HG03135 (cell line): ENCODE measurements at regions not wholly inside any gene's neighbourhood (a gene's known extent, or its start where the extent isn't known, plus 50 kb on each side); places are given as distances from the start of the nearest gene placed in this dataset.

Experiments used
- ATAC-seq: cut with Tn5 transposase; IDR thresholded peaks from one replicate; pipeline ENCODE4 v1.9.1; 2021; ENCODE audit warnings: mild to moderate bottlenecking, moderate library complexity; ENCODE audit not compliant: unreplicated experiment

DNA sequence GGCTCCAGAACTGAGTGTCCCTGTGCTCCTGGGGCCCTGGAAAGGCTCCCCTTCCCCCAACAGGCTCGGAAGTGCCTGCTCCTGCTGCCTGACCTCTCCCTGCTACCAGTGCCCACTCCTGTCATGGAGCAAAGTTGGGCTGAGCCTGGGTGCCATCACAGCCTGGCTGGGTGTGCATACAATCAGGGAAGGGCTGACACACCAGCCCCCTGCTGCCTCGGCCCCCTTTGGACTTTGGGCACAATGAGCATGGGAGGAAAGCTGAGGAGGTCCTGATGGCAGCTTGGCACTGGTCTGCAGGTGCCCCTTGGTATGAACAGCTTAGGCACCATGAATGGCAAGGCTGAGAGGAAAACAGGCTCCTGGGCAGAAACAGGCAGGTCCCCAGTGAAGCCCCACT, 405.0 kb downstream of the PID1 start:
- ATAC-seq: no peak

DNA sequence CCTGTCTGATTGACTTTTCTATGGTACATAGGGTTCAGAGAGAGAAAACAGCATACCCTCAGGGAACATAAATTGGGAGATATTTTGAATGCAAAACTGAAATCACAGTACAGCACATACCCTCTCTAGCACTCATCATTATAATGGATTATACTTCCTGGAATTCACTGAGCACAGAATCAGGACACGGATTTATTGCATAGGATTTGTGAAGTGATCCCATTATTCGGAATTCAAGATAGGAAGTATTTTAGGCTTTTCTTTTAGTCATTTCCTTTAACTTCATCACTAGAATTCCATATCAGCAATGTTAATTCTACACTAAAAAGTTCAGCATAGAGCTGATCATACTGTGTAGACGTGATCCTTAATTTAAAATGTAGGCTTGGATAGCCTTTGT, 407.0 kb downstream of the PID1 start:
- no peak for ATAC-seq

DNA sequence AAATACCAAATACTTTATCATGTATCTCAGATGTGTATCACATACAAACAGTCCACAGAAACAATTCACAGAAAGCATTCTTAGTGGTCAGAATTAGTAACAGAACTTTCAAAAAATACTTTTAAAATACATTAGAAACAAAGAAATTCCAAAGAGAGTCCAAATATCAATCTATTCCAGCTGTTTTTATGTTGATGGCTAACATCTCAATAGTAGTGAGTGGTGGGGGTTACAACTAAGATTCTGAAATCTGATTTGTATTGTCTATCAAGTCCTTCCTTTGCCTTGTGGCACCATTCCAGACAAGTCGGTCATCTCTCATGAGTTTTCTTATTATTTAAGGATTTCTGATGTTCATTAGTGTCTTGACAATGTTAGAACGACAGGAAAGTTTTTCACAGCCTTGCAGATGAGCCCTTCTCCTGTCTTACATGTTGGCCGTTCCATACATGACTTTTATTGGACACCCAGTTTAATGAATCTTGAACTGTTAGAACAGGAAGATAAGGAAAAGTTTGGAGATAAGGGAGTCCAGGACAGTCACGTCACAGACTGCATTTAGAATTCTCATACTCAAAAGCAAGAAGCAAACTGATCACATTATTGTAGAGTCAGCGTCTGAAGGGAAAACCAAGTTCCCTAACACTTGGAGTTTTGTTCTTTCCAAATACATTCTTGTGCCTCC, 410.3 kb downstream of the PID1 start:
- ATAC-seq: no peak

DNA sequence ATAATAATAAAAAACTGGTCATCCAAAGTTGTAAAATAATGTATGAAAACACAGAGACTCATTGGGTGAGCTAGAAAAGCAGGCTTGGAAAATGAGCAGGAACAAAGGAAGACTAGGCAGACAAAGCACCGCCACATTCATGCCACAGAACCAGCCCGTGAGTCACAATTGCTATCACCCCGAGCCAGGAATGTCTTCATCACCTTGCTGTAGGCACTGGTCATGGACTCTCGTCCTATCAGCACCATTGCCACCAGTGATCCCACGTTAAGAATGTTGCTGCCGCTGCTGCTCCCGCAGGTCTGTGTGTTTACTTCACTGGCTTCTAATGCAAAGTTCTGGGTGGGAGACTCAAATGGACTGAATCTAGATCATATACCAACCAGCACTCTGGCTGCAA, 417.9 kb downstream of the PID1 start:
- ATAC-seq: no peak

DNA sequence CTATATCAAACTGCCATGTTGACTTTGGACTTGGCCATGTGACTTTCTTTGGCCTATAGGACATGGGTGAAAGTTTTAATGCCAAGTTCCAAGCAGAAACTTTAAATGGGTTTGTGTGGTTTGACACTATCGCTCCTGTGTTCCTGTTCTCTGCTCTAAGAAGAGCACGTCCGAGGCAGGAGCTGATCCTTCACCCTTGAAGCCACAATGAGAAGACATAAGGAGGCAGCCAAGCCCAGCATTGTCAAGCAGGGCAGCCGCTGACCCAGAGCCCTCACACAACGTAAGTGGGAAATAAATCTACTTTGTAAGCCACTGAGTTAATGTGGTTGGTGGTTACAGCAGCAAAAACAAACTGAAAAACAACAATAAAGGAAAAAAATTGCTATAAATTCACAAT, 422.4 kb downstream of the PID1 start:
- ATAC-seq: no peak

DNA sequence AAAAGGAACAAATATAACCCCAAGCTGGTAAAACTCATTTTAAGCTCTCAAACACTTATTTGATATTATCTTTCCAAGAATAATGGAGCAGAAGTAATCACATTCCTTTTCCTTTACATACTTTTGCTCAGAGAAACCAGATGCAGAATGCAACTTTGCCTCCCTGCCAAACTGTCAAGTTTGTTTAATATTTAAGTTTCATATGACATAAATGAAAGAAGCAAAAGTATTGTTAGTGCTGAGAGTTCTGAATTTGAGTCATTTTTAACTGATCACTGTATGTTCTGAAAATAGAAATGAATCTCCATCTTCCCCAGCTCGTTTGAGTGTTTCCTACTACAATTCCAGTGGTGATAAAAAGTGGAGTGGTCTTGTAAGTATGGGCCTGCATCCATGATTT, 423.4 kb downstream of the PID1 start:
- ATAC-seq: no peak

DNA sequence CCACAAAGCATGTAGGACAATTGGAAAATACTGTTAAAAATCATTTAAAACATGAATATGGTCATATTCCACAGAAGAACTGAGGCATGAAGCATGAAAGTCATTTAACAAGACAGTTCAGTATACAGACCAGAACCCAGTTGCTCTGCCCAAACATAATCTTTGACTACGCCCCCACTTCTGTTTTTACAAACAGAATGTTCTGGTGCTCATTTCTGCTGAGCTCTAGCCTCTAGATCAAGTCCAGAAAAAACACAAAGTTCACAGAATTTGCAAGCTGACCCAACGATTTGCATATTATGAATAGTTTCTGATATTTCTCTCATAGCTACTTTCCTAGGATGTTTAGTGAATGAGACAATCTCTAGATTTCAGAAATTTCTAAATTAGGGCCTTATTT, 424.9 kb downstream of the PID1 start:
- ATAC-seq: no peak

DNA sequence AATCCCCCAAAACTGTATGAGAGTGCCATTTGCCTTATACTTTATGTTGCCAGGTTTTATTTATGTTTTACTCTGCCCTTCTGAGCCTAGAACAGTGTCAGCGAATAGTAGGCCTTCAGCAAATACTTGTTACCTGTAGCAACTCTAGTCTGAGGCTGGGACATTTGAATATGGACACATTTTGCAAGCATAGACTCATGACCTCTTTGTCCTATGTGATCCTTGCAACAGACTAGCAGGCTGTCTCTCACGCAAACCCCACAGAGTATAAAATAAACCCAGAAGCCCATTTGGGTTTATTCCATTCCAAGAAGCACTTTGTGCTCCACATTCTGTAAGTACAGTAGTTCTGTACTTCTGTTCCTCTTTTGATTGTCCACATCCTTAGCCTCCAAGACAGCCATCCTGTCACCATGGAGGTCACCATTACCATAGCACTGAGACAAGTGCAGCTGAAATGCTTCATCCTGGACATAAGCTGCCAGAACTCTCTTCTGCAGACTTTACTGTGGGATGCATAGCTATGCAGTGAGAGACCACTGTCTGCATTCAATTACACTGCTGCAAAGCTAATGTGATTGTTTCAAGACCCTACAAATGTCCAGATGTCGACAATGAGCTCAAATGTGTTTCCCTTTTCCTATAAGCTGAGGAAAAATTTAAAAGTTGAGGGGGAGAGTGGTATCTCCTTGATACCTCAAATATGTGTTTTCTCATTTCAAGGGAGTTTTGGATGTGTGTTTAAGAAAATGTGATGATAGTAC, 425.7 kb downstream of the PID1 start:
- ATAC-seq: no peak

DNA sequence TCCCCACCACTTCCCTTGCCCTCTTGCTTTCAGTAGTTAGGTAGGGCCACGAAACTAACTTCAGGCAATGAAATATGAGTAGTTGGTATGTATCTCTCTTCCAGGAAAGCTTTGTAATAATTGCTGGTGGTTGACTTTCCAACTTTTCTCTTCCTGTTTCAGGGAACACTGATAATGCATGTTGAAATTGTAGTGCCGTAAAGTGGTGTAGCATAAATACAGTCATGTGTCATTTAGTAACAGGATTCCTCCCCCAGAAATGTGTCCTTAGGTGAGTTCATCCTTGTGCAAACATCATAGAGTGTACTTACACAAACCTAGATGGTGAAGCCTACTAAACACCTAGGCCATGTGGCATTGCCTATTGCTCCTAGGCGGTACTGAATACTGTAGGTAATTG, 429.2 kb downstream of the PID1 start:
- no peak for ATAC-seq

DNA sequence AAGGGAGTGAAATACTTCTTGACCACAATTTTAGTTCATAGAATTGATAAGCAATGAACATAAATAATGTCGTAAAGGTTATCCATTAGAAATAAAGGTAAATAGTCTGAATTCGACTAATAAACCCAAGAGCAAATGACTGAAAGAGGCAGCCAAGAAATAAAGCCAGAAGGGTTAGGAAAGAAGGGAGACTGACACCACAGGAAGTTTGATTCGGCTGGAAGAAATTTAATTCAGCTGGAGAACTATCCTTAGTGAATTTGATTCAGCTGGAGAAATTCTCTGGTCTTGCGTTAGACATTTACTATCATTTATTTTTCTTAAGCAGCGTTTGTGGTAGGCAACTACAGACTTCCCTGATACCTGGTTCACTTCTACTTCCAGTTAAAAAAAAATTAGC, 429.6 kb downstream of the PID1 start:
- ATAC-seq: no peak

DNA sequence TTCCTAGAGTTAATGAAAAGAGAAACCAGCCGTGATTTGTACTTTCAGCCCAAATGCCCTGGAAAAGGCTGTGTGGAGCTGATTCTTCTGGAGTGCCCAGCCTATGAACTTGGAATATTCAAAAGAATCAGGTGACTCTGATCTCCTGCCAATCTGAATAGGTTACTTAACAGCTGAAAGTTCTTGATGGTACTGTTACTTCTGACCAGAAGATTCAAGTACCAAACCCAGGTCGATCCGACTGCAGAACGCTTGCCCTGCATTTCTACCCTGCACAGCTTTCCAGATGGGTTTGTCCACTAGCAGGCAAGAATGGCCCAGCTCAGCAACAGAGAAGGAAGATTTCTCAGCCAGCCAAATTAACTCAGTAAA, 430.4 kb downstream of the PID1 start:
- ATAC-seq: no peak

DNA sequence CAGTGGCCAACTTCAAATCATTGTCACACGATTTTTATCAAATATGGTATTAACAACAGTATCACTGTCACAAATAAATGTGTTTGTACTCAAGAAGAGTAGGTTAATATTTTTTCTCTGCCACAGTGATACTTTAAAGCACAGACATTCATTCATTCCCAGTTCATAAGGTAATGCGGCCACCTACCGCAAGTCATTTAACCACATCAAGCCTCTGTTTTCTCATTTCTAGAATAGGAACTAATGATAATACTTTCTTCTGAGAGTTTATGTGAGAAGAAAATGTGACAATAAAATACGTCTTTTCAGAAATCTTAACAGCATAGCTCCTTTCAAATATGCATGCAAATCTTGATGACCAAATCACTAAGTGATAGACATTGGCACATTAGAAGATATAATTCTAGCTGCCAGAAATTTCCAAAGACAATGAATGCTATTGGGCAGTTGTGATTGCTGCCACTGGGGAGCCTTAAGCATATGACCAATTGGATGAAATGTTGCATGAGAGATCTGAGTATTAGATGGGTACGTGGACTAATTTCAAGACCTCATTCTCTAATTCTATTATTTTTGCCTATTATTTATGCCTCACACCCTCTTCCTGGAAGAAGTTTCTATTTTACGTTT, 430.9 kb downstream of the PID1 start:
- no peak for ATAC-seq

DNA sequence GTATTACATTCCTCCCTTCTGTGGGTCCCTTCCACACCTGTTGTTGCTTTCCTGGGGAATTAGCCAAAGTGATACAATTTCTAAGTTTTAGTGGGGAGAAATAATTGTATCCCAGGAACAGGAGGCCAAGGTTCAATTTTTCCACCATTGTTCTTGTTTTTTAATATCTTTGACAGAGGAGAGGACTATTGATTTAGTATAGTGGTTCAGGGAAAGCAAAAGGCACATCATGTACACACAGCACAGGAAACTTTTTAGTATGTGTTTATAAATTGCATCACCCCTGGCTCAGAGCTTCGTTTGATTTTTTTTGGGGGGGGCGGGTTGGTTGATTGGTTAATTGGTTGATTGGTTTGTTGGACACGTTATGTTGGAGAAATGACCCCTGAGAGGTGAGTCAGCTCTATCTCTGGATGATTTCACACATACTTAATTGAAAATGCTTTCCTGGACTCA, 431.6 kb downstream of the PID1 start:
- ATAC-seq: no peak

DNA sequence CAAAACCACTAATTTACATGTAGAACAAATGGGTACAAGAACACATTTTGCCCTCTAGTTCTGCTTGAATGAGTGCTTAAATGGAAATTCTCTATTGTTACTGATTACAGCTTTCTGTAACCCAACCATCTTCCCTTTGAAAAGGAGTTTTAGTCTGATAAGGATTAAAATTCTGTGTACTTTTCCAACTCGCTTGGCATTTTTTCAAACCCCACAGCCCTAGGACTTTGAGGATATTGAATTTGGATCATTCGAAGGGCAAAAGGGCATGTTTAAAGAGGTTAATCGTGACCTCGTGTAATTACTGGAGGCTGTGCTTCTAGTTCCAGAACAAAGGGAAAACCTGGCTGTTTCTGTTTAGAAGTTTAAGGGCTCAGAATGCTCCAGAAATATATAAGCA, 432.3 kb downstream of the PID1 start:
- no peak for ATAC-seq

DNA sequence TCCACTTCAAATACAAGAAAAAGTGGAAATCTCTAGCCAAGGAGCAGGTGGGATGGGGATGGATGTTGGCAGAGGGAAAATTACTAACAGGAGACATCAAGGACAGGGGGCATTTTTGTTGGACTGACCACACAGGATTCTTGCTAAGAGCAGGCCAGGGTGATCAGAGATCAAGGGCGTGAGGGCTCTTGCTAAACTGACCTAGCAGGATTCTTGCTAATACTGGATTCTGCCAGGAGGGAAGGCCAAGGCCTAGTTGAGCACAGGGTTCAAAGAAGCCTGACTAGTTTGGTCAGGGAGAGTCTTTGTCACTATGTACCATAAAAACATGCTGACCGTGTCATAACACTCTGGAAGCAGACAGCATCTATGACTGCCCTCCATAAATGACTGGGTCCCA, 442.7 kb downstream of the PID1 start:
- ATAC-seq: no peak

DNA sequence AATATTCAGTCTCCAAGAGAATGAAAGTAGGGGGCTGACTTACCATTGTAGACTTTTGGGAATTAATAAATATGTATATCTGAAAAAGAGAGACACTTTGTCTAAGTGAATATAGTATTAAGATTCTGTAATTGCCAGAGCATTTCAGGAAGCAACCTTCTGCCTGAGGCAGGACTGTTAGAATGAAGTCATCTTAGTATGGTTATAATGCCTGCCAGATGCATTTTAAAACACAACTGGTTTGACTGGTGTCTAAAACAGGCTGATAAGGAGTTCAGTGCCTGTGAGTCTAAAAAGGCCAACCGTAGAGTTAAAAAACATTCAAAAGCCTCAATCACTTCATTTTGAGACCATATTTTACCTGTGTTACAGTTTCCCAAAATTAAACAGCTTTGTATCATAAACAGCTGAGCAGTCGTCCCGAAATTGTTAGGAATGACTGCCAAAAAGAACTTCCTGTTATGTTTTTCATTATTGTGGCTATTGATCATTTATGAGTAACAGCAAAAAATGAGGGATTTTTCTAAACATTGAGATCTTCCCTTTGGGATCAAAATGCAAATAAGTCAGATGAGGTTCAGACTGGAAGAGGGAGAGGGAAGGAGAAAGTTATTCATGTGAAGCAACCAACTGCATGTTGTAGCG, 443.9 kb downstream of the PID1 start:
- ATAC-seq: no peak

DNA sequence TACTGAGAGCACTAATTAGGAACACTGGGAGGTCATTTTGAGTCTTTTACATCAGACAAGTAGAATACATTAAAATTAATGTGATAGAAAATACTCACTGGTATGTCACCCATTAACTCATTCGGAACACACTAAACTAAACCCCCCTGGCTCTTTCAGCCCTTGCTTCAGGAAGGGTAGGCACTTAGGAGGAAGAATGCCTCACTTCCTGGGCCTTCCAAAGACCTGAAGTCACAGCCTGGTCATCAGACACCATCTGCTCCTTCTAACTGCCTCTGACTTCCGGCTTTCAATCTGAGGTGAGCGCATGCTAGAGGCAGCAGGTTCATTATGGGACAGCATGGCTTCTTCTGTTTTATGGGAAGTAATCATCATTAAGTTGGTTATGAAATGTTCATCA, 451.4 kb downstream of the PID1 start:
- no peak for ATAC-seq

DNA sequence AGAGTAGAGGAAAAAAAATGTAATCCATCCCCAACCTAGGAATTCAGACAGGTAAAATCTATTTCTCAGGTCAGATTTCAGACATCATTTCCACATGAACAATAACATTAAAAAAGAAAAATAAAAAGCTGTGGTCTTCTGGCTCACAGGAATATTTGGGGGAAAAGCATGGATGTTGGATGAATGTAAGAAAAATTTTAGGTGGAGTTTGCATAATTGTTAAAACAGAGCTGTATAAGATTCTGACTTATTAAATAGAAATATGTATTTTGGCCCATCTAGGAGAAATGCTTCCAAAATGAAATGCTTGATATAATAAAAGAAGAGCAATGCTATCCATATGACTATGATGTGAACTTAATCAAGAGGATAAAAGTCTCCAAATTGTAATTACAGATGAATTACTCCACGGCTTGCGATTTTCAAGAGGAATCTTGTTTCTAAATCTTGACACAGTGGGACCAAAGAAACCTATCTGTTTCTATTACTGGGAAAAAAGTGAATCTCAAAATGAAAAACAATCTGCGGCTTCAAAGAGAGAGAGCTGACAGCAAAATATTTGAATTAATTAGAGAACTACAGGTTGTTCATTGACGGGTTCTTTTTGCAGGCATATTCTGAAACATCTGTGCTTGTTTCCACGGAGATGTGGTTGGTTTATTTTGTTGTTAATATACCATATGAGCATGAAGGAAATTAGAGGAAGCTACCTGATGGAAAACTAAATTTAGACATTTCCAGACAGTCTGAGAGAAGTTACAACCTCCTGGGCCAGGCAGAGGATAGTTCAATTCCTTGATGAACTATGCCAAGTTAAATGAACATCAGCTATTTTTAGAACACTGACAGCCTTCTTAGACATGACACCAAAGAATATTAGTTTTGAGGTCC, 468.7 kb downstream of the PID1 start:
- ATAC-seq: no peak

DNA sequence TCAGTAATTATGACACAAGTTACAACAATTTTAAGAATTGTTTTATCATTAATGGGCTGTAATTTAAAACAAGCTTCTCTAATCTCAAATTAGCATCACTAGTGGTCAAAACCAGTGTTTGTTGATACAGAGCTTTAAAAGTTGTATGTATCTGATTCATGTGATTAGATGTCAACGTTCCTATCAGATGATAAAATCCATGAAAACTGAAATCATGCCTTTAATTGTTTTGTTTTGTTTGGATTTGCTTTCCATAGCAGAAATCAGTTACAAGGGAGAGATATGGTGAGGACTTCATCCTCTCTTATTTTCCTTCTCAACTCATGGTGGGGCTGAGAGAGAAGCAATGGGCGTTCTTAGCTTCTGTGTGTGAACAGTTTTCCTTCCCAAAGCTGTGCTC, 469.6 kb downstream of the PID1 start:
- no peak for ATAC-seq

DNA sequence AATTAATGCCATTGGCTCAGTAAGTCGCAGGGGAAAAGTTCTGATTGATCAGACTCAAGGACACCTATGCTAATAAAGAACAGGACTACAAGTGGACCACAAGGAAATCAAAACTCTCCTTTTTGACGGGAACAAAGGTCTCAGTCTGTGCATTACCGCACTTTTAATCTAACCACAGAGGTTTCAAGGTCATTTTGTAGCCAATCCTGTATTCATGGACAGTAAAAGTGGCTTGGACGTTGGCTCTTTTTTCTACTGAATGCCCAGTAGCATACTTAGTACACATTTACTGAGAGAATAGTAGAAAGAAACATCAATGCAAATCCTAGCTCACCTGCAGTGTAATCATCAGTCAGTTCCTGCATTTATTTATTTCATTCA, 471.9 kb downstream of the PID1 start:
- ATAC-seq: no peak
